Tibial nerve (tissue), 3 donors: ENCODE measurements at regions not wholly inside any gene's neighbourhood (a gene's known extent, or its start where the extent isn't known, plus 50 kb on each side); places are given as distances from the start of the nearest gene placed in this dataset.

Experiments
- POLR2A ChIP-seq, 2 donors: fragments of 450-650 bp; IDR thresholded peaks; one replicate each; pipeline ENCODE4 v1.6.1; 2017; ENCODE audit warnings: antibody characterized with exemption in 2 of 2, mild to moderate bottlenecking in 2 of 2, moderate library complexity in 2 of 2
- TF ChIP-seq, protein P1 (sequence below), 5 experiments: fragments of 200-600 bp in 3 of 5; fragments of 450-650 bp in 2 of 5; sonication (generic) in 3 of 5; IDR thresholded peaks; one replicate each; pipeline ENCODE4 v1.5.1; 2016 to 2019; ENCODE audit warnings: antibody characterized with exemption in 5 of 5, mild to moderate bottlenecking in 3 of 5, moderate library complexity in 2 of 5

DNA sequence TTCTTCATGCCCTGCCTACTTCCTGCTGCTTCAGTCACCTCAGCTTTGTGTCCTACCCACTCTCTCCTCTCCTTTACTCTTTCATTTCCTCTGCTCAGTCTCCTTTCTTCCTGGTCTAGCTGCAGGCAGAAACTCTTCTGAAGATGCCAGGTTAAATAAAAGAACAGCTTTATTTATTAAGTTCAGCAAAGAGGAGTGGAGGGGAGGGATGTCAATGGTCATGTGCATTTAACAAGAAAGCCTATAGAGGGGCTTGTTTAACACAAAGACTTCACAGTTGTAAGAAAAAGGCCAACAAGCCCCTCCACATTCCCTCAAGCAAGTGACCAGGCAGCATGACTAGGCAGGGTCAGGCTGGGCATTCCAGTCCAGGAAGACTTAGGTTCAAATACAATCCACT lies 609.2 kb downstream of the INSC start:
- TF ChIP-seq, protein P1, sequence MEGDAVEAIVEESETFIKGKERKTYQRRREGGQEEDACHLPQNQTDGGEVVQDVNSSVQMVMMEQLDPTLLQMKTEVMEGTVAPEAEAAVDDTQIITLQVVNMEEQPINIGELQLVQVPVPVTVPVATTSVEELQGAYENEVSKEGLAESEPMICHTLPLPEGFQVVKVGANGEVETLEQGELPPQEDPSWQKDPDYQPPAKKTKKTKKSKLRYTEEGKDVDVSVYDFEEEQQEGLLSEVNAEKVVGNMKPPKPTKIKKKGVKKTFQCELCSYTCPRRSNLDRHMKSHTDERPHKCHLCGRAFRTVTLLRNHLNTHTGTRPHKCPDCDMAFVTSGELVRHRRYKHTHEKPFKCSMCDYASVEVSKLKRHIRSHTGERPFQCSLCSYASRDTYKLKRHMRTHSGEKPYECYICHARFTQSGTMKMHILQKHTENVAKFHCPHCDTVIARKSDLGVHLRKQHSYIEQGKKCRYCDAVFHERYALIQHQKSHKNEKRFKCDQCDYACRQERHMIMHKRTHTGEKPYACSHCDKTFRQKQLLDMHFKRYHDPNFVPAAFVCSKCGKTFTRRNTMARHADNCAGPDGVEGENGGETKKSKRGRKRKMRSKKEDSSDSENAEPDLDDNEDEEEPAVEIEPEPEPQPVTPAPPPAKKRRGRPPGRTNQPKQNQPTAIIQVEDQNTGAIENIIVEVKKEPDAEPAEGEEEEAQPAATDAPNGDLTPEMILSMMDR (IDR thresholded peaks at IDR 0.05): no peak
- TF ChIP-seq POLR2A (IDR thresholded peaks at IDR 0.05): no peak
